GM23338 (cell line): ENCODE measurements at regions not wholly inside any gene's neighbourhood (a gene's known extent, or its start where the extent isn't known, plus 50 kb on each side); places are given as distances from the start of the nearest gene placed in this dataset.

Experiments
- ATAC-seq: fragments of 200-7000 bp; cut with Tn5 transposase; 3 replicates; pipeline ENCODE4 v1.9.1; 2020
- DNase-seq: peaks from one replicate; pipeline ENCODE4 v3.0.0-alpha.2; 2015; ENCODE audit warnings: low spot score
- H2AFZ ChIP-seq: fragments of 200-600 bp; sonication (generic); 2 replicates; pipeline ENCODE4 v1.8.0; 2016; ENCODE audit warnings: antibody characterized with exemption, mild to moderate bottlenecking, moderate library complexity
- H3F3A ChIP-seq: fragments of 200-600 bp; sonication (generic); replicated peaks from 2 replicates; pipeline ENCODE4 v1.8.0; 2017; ENCODE audit warnings: antibody characterized with exemption, mixed run types, low read depth
- H3K27ac ChIP-seq: fragments of 200-600 bp; sonication (generic); 2 replicates; pipeline ENCODE4 v1.6.1; 2016; ENCODE audit warnings: low read depth
- H3K27me3 ChIP-seq: fragments of 200-600 bp; sonication (generic); 2 replicates; pipeline ENCODE4 v1.8.0; 2016; ENCODE audit warnings: mild to moderate bottlenecking, mixed run types, moderate library complexity; ENCODE audit not compliant: insufficient read depth
- H3K36me3 ChIP-seq: fragments of 200-600 bp; sonication (generic); 2 replicates; pipeline ENCODE4 v1.8.0; 2016; ENCODE audit warnings: mild to moderate bottlenecking; ENCODE audit not compliant: insufficient read depth
- H3K4me1 ChIP-seq: fragments of 200-600 bp; sonication (generic); 2 replicates; pipeline ENCODE4 v1.8.0; 2016; ENCODE audit warnings: mild to moderate bottlenecking, moderate library complexity; ENCODE audit not compliant: insufficient read depth
- H3K4me2 ChIP-seq: fragments of 200-600 bp; sonication (generic); 2 replicates; pipeline ENCODE4 v1.7.1; 2017; ENCODE audit warnings: mixed run types
- H3K4me3 ChIP-seq: fragments of 200-600 bp; sonication (generic); 2 replicates; pipeline ENCODE4 v1.6.1; 2016; ENCODE audit warnings: mixed run types
- H3K79me2 ChIP-seq: fragments of 200-600 bp; sonication (generic); replicated peaks from 2 replicates; pipeline ENCODE4 v1.8.0; 2017; ENCODE audit warnings: mild to moderate bottlenecking; ENCODE audit not compliant: insufficient read depth
- H3K9me2 ChIP-seq: fragments of 200-600 bp; sonication (generic); 2 replicates; pipeline ENCODE4 v1.8.0; 2017; ENCODE audit not compliant: insufficient read depth
- H4K20me1 ChIP-seq: fragments of 200-600 bp; sonication (generic); replicated peaks from 2 replicates; pipeline ENCODE4 v1.8.0; 2017; ENCODE audit warnings: mild to moderate bottlenecking; ENCODE audit not compliant: insufficient read depth
- H3K27ac Mint-ChIP-seq: 2 replicates; pipeline ENCODE4 v1.8.0; 2020; ENCODE audit warnings: inconsistent platforms, mild to moderate bottlenecking, moderate library complexity, mixed read lengths
- H3K27me3 Mint-ChIP-seq: 3 replicates; pipeline ENCODE4 v1.8.0; 2022; ENCODE audit warnings: low read depth, mild to moderate bottlenecking, moderate library complexity, mixed read lengths, inconsistent platforms; ENCODE audit not compliant: insufficient read depth, poor library complexity
- H3K36me3 Mint-ChIP-seq: 3 replicates; pipeline ENCODE4 v1.8.0; 2021; ENCODE audit warnings: low read depth, mild to moderate bottlenecking, inconsistent platforms, moderate library complexity, mixed read lengths
- H3K4me1 Mint-ChIP-seq: 3 replicates; pipeline ENCODE4 v1.8.0; 2020; ENCODE audit warnings: mild to moderate bottlenecking, inconsistent platforms, mixed read lengths
- H3K4me3 Mint-ChIP-seq: 3 replicates; pipeline ENCODE4 v1.8.0; 2021; ENCODE audit warnings: moderate library complexity, mild to moderate bottlenecking, inconsistent platforms, mixed read lengths
- H3K9me3 Mint-ChIP-seq: 3 replicates; pipeline ENCODE4 v1.8.0; 2020; ENCODE audit warnings: moderate library complexity, mild to moderate bottlenecking, inconsistent platforms, mixed read lengths
- CREB1 ChIP-seq: fragments of 250-450 bp; sonication (Bioruptor Pico); IDR thresholded peaks from 2 replicates; pipeline ENCODE4 v1.5.0; 2020; ENCODE audit warnings: low read depth, mild to moderate bottlenecking, moderate library complexity
- CTCF ChIP-seq, 2 experiments: fragments of 200-600 bp in 1 of 2; sonication (generic) in 1 of 2; conservative IDR thresholded peaks; 2 replicates each; pipeline versions ENCODE4 v1.5.1 to v1.6.1; 2016 to 2017; ENCODE audit warnings: antibody characterized with exemption in 2 of 2, low read depth in 2 of 2, mild to moderate bottlenecking in 2 of 2, moderate library complexity in 1 of 2
- ETS1 ChIP-seq: IDR thresholded peaks from 2 replicates; pipeline ENCODE4 v1.6.1; 2016; ENCODE audit warnings: antibody characterized with exemption
- EZH2 ChIP-seq: fragments of 200-600 bp; sonication (generic); IDR thresholded peaks from one replicate; pipeline ENCODE4 v1.8.0; 2017; ENCODE audit warnings: antibody characterized with exemption, mild to moderate bottlenecking, low read depth; ENCODE audit not compliant: unreplicated experiment
- JUNB ChIP-seq: IDR thresholded peaks from one replicate; pipeline ENCODE4 v1.6.1; 2016; ENCODE audit warnings: antibody characterized with exemption; ENCODE audit not compliant: unreplicated experiment
- NANOG ChIP-seq: IDR thresholded peaks from 2 replicates; pipeline ENCODE4 v1.6.1; 2016; ENCODE audit warnings: antibody characterized with exemption, borderline replicate concordance
- POLR2AphosphoS5 ChIP-seq: IDR thresholded peaks from 2 replicates; pipeline ENCODE4 v1.6.1; 2016; ENCODE audit warnings: antibody characterized with exemption, low read depth
- REST ChIP-seq: IDR thresholded peaks from one replicate; pipeline ENCODE4 v1.6.1; 2018; ENCODE audit warnings: antibody characterized with exemption; ENCODE audit not compliant: unreplicated experiment
- STAT1 ChIP-seq: IDR thresholded peaks from one replicate; pipeline ENCODE4 v1.6.1; 2016; ENCODE audit warnings: antibody characterized with exemption; ENCODE audit not compliant: unreplicated experiment
- ZNF114 ChIP-seq: fragments of 250-450 bp; sonication (Bioruptor Pico); IDR thresholded peaks from 2 replicates; pipeline ENCODE4 v1.5.0; 2020; ENCODE audit warnings: mild to moderate bottlenecking, moderate library complexity
- ZNF331 ChIP-seq: fragments of 250-450 bp; sonication (Bioruptor Pico); IDR thresholded peaks from 2 replicates; pipeline ENCODE4 v1.5.0; 2020; ENCODE audit warnings: low read depth, mild to moderate bottlenecking, moderate library complexity

- no peak overlapping the region for H3K4me3 Mint-ChIP-seq
- H3K9me3 Mint-ChIP-seq = no peaks in the 10 kb centered on the region; the same call in 2 of the 3 replicates
- no peaks in the 10 kb centered on the region for H4K20me1 ChIP-seq
- no peaks in the 10 kb centered on the region for H3K4me1 ChIP-seq
- DNase-seq = no peak
- H3K27me3 Mint-ChIP-seq = peaks cover 2% of the 10 kb centered on the region
- no peaks in the 10 kb centered on the region for H3K36me3 ChIP-seq
- no peaks in the 10 kb centered on the region for H3K36me3 Mint-ChIP-seq
- H3F3A ChIP-seq = no peaks in the 10 kb centered on the region
- peaks cover 10% of the 10 kb centered on the region; the same call in 2 of the 3 replicates for H3K4me1 Mint-ChIP-seq
- H3K4me3 ChIP-seq = no peak overlapping the region
- no peak overlapping the region for H3K27ac ChIP-seq
- no peak for ATAC-seq
- no peaks in the 10 kb centered on the region for H3K79me2 ChIP-seq
- H3K27me3 ChIP-seq = no peaks in the 10 kb centered on the region
- no peaks in the 10 kb centered on the region for H3K9me2 ChIP-seq
- no peak for TF ChIP-seq STAT1
- TF ChIP-seq CREB1 (CRISPR knock-in tag) = no peak
- no peak for TF ChIP-seq EZH2
- TF ChIP-seq REST = no peak
- no peak for TF ChIP-seq ETS1
- no peak for TF ChIP-seq NANOG
- TF ChIP-seq POLR2AphosphoS5 = no peak
- no peak for TF ChIP-seq ZNF331 (CRISPR knock-in tag)
- no peak overlapping the region for H2AFZ ChIP-seq
- H3K27ac Mint-ChIP-seq = no peak overlapping the region
- H3K4me2 ChIP-seq = no peak overlapping the region
These were observed 141.7 kb upstream of the LRIG1 start for GRCh38 chr3:66642484-66642883.

- no peaks in the 10 kb centered on the region for H3K27me3 ChIP-seq
- H3K9me3 Mint-ChIP-seq = no peaks in the 10 kb centered on the region; the same call in 2 of the 3 replicates
- no peaks in the 10 kb centered on the region for H3K36me3 Mint-ChIP-seq
- H3K27ac ChIP-seq = no peak overlapping the region
- no peaks in the 10 kb centered on the region for H4K20me1 ChIP-seq
- H3K4me1 Mint-ChIP-seq = peaks cover 6% of the 10 kb centered on the region; the same call in 2 of the 3 replicates
- ATAC-seq = no peak
- H3K4me2 ChIP-seq = no peak overlapping the region
- no peak overlapping the region for H3K4me3 Mint-ChIP-seq
- H3K27me3 Mint-ChIP-seq = peaks cover 2% of the 10 kb centered on the region
- H2AFZ ChIP-seq = no peak overlapping the region
- H3K36me3 ChIP-seq = no peaks in the 10 kb centered on the region
- H3K27ac Mint-ChIP-seq = no peak overlapping the region
- H3K79me2 ChIP-seq = no peaks in the 10 kb centered on the region
- H3K4me1 ChIP-seq = no peaks in the 10 kb centered on the region
- H3K4me3 ChIP-seq = no peak overlapping the region
- no peak for DNase-seq
- no peaks in the 10 kb centered on the region for H3K9me2 ChIP-seq
- no peaks in the 10 kb centered on the region for H3F3A ChIP-seq
- TF ChIP-seq JUNB = no peak
- no peak for TF ChIP-seq ZNF114 (CRISPR knock-in tag)
- no peak for TF ChIP-seq STAT1
- no peak for TF ChIP-seq CTCF (conservative IDR thresholded peaks at IDR 0.05; ENCODE audit: low read depth in 2 of 2)
These were observed 143.7 kb upstream of the LRIG1 start for GRCh38 chr3:66644549-66644948.
